ENCODE measurements at regions not wholly inside any gene's neighbourhood (a gene's known extent, or its start where the extent isn't known, plus 50 kb on each side); places are given as distances from the start of the nearest gene placed in this dataset.
"Not testable (repeated sequence)": the region's sequence is repeated elsewhere in the genome, so short reads cannot be mapped to it uniquely, and the experiment has no call there.

- not testable (repeated sequence) for DNase-seq
These were observed 221.6 kb upstream of the EDNRA start for GRCh38 chr4:147259271-147259670.

DNA sequence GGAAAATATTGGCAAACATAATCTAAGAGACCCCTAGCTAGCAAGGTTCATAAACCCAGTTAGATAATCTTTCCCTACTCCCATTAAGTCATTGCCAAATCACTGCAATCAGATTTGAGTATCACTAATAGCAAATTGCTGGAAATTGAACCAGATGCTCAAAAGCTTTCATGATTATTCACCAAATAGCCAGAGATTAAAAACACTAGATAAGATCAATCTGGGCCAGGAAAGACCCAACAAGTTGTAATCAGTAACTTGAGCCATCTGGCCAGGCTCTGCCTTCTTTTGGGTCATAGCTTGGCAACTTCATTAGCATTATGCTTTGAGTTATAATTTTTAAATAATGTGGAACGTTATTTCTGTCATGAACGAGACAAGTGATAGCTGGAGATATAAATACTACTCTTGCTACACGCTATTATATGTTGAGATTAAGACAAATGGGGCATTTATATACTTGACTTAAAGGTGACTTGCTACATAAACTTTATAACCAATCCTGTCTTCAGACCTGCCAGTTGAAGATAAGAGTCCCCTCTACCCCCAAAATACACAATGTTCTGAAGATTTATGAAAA is 196.6 kb upstream of the EDNRA start:
- no peak for DNase-seq

- DNase-seq, result no peak
These were observed 196.0 kb upstream of the EDNRA start for GRCh38 chr4:147284935-147285334.

DNA sequence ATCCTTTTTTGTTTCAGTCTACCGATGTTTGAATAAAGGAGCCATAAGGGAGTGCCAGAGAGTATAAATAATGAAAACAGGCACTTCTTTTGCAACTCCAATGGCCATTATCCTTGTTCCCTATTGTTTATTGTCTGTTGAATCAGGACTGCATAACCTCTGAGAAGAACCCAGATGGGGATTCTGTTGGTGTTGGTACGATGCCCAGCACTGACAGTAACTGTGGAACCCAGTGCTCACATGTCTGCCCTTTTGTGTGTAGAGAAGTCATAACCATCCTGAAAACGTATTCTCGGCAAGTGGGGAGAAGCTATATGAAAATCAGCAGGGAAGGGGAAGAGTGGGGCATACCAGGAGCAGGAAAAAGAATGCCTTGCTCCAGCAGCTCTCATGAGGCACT is 195.1 kb upstream of the EDNRA start:
- no peak for DNase-seq

GRCh38 chr4:147286846-147287587 is 193.9 kb upstream of the EDNRA start:
- no peak for DNase-seq

DNA sequence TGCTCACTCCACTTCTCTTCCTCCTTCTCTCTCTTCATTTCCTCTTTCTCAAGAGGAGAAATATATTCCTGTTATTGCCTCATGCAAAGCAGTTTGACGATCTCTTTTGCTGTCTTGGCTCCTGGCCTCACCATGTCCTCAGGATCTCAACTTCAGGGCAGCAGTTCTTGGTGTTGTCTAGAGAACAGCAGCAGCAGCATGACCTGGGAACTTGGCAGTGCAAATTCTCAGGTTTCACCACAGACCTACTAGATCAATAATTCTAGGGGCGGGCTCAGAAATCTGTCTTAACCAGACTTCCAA is 193.4 kb upstream of the EDNRA start:
- no peak for DNase-seq

GRCh38 chr4:147288512-147288911 is 192.4 kb upstream of the EDNRA start:
- no peak for DNase-seq

- no peak for DNase-seq
These were observed 191.7 kb upstream of the EDNRA start for GRCh38 chr4:147289181-147289580.

DNA sequence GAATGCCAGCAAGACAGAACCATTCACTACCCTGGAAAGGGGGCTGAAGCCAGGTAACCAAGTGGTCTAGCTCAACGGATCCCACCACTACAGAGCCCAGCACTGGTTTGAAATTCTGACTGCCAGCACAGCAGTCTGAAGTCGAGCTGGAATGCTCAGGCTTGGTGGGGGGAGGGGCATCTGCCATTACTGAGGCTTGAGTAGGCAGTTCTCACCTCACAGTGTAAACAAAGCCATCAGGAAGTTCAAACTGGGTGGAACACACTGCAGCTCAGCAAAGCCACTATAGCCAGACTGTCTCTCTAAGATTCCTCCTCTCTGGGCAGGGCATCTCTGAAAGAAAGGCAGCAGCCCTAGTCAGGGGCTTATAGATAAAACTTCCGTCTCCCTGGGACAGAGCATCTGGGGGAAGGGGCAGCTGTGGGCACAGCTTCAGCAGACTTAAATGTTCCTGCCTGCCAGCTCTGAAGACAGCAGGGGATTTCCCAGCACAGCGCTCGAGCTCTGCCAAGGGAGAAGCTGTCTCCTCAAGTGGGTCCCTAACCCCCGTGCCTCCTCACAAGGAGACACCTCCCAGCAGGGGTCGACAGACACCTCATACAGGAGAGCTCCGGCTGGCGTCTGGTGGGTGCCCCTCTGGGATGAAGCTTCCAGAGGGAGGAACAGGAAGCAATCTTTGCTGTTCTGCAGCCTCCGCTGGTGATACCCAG is 188.1 kb upstream of the EDNRA start:
- DNase-seq, result not testable (repeated sequence)

- not testable (repeated sequence) for DNase-seq
These were observed 187.6 kb upstream of the EDNRA start for GRCh38 chr4:147293314-147293677.

GRCh38 chr4:147299205-147299604 is 181.7 kb upstream of the EDNRA start:
- DNase-seq, result no peak

GRCh38 chr4:147303174-147303872 is 177.6 kb upstream of the EDNRA start:
- no peak for DNase-seq

DNA sequence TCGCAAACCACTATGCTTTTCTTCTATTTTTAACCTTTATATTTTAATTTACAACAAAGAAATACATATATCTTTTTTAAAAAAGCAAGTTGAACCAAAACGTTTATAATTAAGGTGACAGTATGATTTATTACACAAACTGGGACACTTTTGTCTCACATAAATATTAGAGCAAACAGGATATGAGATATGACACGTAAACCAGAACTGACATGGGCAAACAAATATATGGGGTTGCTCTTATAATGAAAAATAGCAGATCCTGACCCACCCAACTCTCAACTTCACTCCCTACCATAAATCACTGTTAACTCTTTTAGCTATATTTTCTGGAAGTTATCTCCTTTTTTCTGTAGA is 177.0 kb upstream of the EDNRA start:
- DNase-seq, result no peak

DNA sequence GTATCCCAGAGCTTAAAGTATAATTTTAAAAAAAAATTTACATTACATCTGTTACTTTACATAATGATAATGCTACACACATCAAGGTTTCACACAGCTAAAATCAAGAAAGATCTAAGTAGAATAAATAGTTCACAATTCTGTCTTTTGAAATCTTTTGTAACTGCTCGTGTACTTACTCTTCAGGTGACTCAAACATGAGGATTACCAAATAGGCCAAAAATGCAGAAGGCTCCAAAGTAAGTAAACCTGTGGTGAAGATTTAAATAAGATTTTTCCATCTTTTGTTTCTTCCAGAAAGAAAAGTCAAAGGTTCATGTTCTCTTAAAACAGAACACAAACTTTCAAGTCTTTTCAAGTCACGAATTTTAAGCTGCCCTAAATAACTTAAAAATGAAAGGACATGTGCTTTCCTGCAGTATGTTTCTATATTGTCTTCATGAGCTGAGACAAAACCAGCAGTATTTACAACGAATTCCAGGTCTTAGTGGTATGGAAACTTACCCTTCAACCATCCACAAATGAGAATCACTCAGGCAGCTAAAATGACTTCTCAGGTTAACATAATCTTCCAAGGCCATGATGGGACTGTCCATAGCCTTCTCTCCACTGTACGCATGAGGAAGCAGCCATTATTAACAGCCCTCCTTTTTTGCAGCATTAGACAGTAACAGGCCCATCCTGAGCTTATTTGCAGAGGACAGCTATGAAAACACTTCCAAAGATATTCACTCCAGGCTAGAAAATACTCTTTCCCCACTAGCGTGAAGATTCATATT is 172.8 kb upstream of the EDNRA start:
- no peak for DNase-seq

GRCh38 chr4:147309434-147309833 is 171.5 kb upstream of the EDNRA start:
- no peak for DNase-seq

DNA sequence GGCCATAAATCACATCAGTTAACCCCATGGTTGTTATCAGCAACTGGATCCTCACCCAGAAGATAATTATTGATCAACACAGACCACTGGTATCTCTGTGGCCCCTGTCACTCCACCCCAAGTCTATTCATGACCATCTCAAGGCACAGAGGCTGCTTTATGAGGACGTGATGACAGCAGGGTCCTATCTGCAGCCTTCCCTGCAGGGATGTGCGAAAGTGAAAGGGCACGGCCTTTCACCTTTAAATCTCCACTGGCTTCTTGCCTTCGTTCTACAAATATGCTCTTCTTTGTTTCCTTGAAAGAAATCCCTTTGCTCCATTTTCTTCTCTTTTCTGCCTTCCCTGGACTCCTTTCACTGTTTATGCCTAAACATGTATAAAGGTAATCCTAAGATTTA is 170.6 kb upstream of the EDNRA start:
- DNase-seq, result no peak

DNA sequence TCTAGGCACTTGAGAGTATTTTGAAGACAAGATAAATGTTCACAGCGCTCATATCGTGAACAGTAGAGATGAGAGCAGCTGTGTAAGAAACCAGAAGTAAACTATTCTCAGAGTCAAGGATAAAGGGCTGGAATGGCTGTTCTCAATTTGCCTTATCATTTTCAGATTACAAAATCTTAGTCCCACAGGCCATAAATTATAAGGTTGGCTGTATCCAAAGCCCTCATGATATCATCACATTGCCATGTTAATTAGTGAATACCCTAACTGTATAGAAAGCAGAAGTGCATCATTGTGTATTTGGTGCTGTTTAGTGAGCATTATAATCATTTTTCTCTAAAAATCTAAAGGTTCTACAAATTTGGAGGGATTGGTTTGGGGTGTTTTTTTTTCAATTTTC is 168.9 kb upstream of the EDNRA start:
- no peak for DNase-seq

- no peak for DNase-seq
These were observed 168.4 kb upstream of the EDNRA start for GRCh38 chr4:147312376-147313046.

DNA sequence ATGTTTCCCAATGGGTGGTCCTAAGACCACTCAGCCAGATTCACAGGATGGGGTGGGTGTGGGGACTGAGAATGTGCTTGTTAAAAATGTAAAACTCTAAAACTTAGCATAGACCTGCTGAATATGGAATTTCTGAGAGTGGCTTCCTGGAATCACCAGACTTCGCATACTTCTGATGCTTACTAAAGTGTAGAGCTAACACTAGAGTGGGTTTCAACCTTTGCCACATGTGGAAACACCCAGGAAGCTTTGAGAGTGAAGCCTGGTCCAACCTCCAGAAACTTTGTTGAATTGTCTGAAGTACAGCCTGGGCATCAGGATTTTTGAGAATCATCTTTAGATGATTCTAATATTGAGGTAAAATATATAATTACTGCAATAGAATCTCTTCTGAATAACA is 167.8 kb upstream of the EDNRA start:
- DNase-seq, result no peak

- DNase-seq, result no peak
These were observed 162.3 kb upstream of the EDNRA start for GRCh38 chr4:147318586-147318985.

DNA sequence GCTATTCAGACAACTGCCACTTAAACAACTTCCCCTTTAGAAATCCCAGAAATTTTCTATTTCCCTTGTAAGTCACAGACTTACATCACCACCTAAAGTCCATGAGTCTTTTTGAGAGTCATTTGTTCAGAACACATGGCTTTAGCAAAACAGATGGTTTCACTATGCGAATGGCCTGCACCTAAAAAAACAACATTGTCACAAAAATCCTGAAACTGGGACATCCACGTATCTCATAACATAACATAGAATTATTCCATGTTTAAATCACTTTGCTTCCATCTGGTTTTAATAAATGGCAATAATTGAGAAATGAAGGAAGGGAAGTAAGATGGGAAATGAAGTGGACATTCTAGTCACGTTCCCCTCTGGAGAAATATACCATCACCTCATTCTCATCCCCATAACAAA is 155.3 kb upstream of the EDNRA start:
- no peak for DNase-seq

GRCh38 chr4:147326591-147326990 is 154.3 kb upstream of the EDNRA start:
- DNase-seq, result no peak

Measured in T-helper 2 cell (primary cell).